H9 (cell line): ENCODE measurements at regions not wholly inside any gene's neighbourhood (a gene's known extent, or its start where the extent isn't known, plus 50 kb on each side); places are given as distances from the start of the nearest gene placed in this dataset.
A peak's percentile ranks its signal among the peaks of the same experiment; 100 is the strongest.

ENCODE experiments used
- DNase-seq: peaks from one replicate; pipeline ENCODE4 v3.0.0-alpha.2; 2017
- H2AFZ ChIP-seq: one replicate; pipeline ENCODE4 v1.6.1; 2013; ENCODE audit warnings: mild to moderate bottlenecking, low read length, control low read depth, moderate library complexity
- H2AK5ac ChIP-seq: 2 replicates; pipeline ENCODE4 v1.6.1; 2013; ENCODE audit warnings: low read length, control low read depth, mixed read lengths; ENCODE audit not compliant: insufficient read length
- H2BK120ac ChIP-seq: one replicate; pipeline ENCODE4 v1.6.1; 2013; ENCODE audit warnings: low read depth, mild to moderate bottlenecking, low read length, control low read depth, inconsistent platforms; ENCODE audit not compliant: poor library complexity, severe bottlenecking
- H2BK12ac ChIP-seq: 2 replicates; pipeline ENCODE4 v1.6.1; 2013; ENCODE audit warnings: low read length, control low read depth, mixed read lengths, low read depth; ENCODE audit not compliant: insufficient read length
- H2BK15ac ChIP-seq: 2 replicates; pipeline ENCODE4 v1.6.1; 2013; ENCODE audit warnings: low read depth, low read length, control low read depth
- H2BK20ac ChIP-seq: one replicate; pipeline ENCODE4 v1.6.1; 2013; ENCODE audit warnings: low read depth, mild to moderate bottlenecking, low read length, control low read depth, inconsistent platforms; ENCODE audit not compliant: poor library complexity, severe bottlenecking
- H2BK5ac ChIP-seq: 2 replicates; pipeline ENCODE4 v1.6.1; 2013; ENCODE audit warnings: low read length, control low read depth, mixed read lengths; ENCODE audit not compliant: insufficient read length
- H3K14ac ChIP-seq: 2 replicates; pipeline ENCODE4 v1.6.1; 2013; ENCODE audit warnings: low read length, control low read depth; ENCODE audit not compliant: insufficient read depth
- H3K18ac ChIP-seq: 2 replicates; pipeline ENCODE4 v1.6.1; 2013; ENCODE audit warnings: low read depth, mild to moderate bottlenecking, mixed read lengths, low read length, control low read depth; ENCODE audit not compliant: insufficient read length
- H3K23ac ChIP-seq: 2 replicates; pipeline ENCODE4 v1.6.1; 2013; ENCODE audit warnings: low read length, control low read depth, mixed read lengths, low read depth; ENCODE audit not compliant: insufficient read length
- H3K23me2 ChIP-seq: 2 replicates; pipeline ENCODE4 v1.6.1; 2013; ENCODE audit warnings: low read depth, mild to moderate bottlenecking, mixed read lengths, low read length, control low read depth; ENCODE audit not compliant: insufficient read length, poor library complexity, severe bottlenecking
- H3K27ac ChIP-seq: 2 replicates; pipeline ENCODE4 v1.5.1; 2013; ENCODE audit warnings: low read length, control low read depth, mixed read lengths, low read depth; ENCODE audit not compliant: insufficient read length
- H3K27me3 ChIP-seq: 2 replicates; pipeline ENCODE4 v1.6.1; 2013; ENCODE audit warnings: low read length, control low read depth, inconsistent platforms; ENCODE audit not compliant: insufficient read depth
- H3K4ac ChIP-seq: 2 replicates; pipeline ENCODE4 v1.6.1; 2013; ENCODE audit warnings: low read depth, mild to moderate bottlenecking, control low read depth, inconsistent platforms, low read length, moderate library complexity
- H3K4me1 ChIP-seq: 2 replicates; pipeline ENCODE4 v1.6.1; 2013; ENCODE audit warnings: low read length, control low read depth, inconsistent platforms; ENCODE audit not compliant: insufficient read depth
- H3K4me2 ChIP-seq: 2 replicates; pipeline ENCODE4 v1.6.1; 2013; ENCODE audit warnings: low read length, control low read depth, mixed read lengths; ENCODE audit not compliant: insufficient read length, insufficient read depth
- H3K56ac ChIP-seq: 2 replicates; pipeline ENCODE4 v1.6.1; 2013; ENCODE audit warnings: low read depth, mild to moderate bottlenecking, mixed read lengths, low read length, control low read depth; ENCODE audit not compliant: insufficient read length
- H3K79me1 ChIP-seq: 2 replicates; pipeline ENCODE4 v1.6.1; 2013; ENCODE audit warnings: low read depth, mild to moderate bottlenecking, moderate library complexity, low read length, control low read depth, inconsistent platforms; ENCODE audit not compliant: insufficient read depth, poor library complexity, severe bottlenecking
- H3K79me2 ChIP-seq: 2 replicates; pipeline ENCODE4 v1.6.1; 2013; ENCODE audit warnings: low read length, control low read depth, inconsistent platforms; ENCODE audit not compliant: insufficient read depth
- H3K9ac ChIP-seq: 2 replicates; pipeline ENCODE4 v1.6.1; 2013; ENCODE audit warnings: low read length, control low read depth, mixed read lengths; ENCODE audit not compliant: insufficient read length; ENCODE audit errors: extremely low read depth
- H3K9me3 ChIP-seq: one replicate; pipeline ENCODE4 v1.6.1; 2013; ENCODE audit warnings: low read depth, low read length, inconsistent platforms; ENCODE audit not compliant: control insufficient read depth
- H3T11ph ChIP-seq: one replicate; pipeline ENCODE4 v1.6.1; 2013; ENCODE audit warnings: mild to moderate bottlenecking, low read length, control low read depth, inconsistent platforms
- H4K20me1 ChIP-seq: one replicate; pipeline ENCODE4 v1.6.1; 2013; ENCODE audit not compliant: control insufficient read depth, insufficient read length, insufficient read depth
- H4K5ac ChIP-seq: 2 replicates; pipeline ENCODE4 v1.6.1; 2013; ENCODE audit warnings: low read depth, mild to moderate bottlenecking, mixed read lengths, low read length, control low read depth; ENCODE audit not compliant: insufficient read length
- H4K8ac ChIP-seq: replicated peaks from 2 replicates; pipeline ENCODE4 v1.6.1; 2013; ENCODE audit warnings: low read length, control low read depth, mixed read lengths, low read depth; ENCODE audit not compliant: insufficient read length
- H4K91ac ChIP-seq: 2 replicates; pipeline ENCODE4 v1.6.1; 2013; ENCODE audit warnings: low read depth, mild to moderate bottlenecking, moderate library complexity, mixed read lengths, low read length, control low read depth; ENCODE audit not compliant: insufficient read length
- H3K27ac Mint-ChIP-seq, 3 experiments: 2 replicates in 2 of 3; 3 replicates in 1 of 3; pipeline ENCODE4 v1.8.0; 2020 to 2021; ENCODE audit warnings: mixed read lengths in 3 of 3, mild to moderate bottlenecking in 1 of 3, moderate library complexity in 1 of 3
- H3K27me3 Mint-ChIP-seq: 2 replicates; pipeline ENCODE4 v1.8.0; 2021; ENCODE audit warnings: low read depth, mild to moderate bottlenecking, moderate library complexity, mixed read lengths
- H3K36me3 Mint-ChIP-seq, 3 experiments: 2 replicates in 2 of 3; 3 replicates in 1 of 3; pipeline ENCODE4 v1.8.0; 2020 to 2021; ENCODE audit warnings: low read depth in 3 of 3, mixed read lengths in 3 of 3; ENCODE audit not compliant: insufficient read depth in 1 of 3
- H3K4me1 Mint-ChIP-seq, 2 experiments: 2 replicates each; pipeline ENCODE4 v1.8.0; 2020; ENCODE audit warnings: mixed read lengths in 2 of 2
- H3K4me3 Mint-ChIP-seq, 2 experiments: 2 replicates in 1 of 2; 3 replicates in 1 of 2; pipeline ENCODE4 v1.8.0; 2020 to 2021; ENCODE audit warnings: mild to moderate bottlenecking in 2 of 2, mixed read lengths in 2 of 2, moderate library complexity in 1 of 2
- H3K9me3 Mint-ChIP-seq, 2 experiments: 2 replicates in 1 of 2; 3 replicates in 1 of 2; pipeline ENCODE4 v1.8.0; 2020; ENCODE audit warnings: mild to moderate bottlenecking in 2 of 2, mixed read lengths in 2 of 2, moderate library complexity in 1 of 2
- WGBS: extraction: QIAGEN DNeasy Blood & Tissue Kit; methylation state at CpG from one replicate; pipeline ENCODE4 v1.1.7; 2013; ENCODE audit warnings: missing lambda C conversion rate, low lambda C conversion rate, mixed read lengths; ENCODE audit not compliant: insufficient read length; ENCODE audit errors: extremely low coverage; 5-methylcytosine and 5-hydroxymethylcytosine counted together
- TF ChIP-seq, protein P1 (sequence below): fragments of 200-600 bp; sonication (generic); conservative IDR thresholded peaks from 3 replicates; pipeline ENCODE4 v1.8.0; 2021; ENCODE audit warnings: antibody characterized with exemption, mild to moderate bottlenecking

GRCh38 chr2:64337314-64337713, 116.6 kb upstream of the LGALSL start:
- H4K5ac ChIP-seq = no peak overlapping the region
- no peak overlapping the region for H4K91ac ChIP-seq
- H3K4me2 ChIP-seq = no peak overlapping the region
- no peak overlapping the region for H4K8ac ChIP-seq
- no peaks in the 10 kb centered on the region for H3K23me2 ChIP-seq
- no CpG with 5 or more reads among the region's 3 CpGs for WGBS
- no peaks in the 10 kb centered on the region for H3K9me3 ChIP-seq
- H3T11ph ChIP-seq = no peak overlapping the region
- Mint-ChIP-seq H3K9me3 (no peaks in the 10 kb centered on the region; a peak in 1 of 5 replicates), H3K27me3 (no peaks in the 10 kb centered on the region; the same call in 1 of the 2 replicates), H3K4me3 (no peak overlapping the region), H3K36me3 (0 out of 7 replicates have a peak, but pooled peaks cover 0 to 7% (median 0%) of the 10 kb centered on the region in 3 experiments), H3K4me1 (peaks cover 10 to 14% of the 10 kb centered on the region in 2 experiments), H3K27ac (no peak overlapping the region)
- no peak overlapping the region for H2AFZ ChIP-seq
- H2BK120ac ChIP-seq = no peak overlapping the region
- no peak overlapping the region for H2BK5ac ChIP-seq
- H3K79me1 ChIP-seq = no peaks in the 10 kb centered on the region
- H4K20me1 ChIP-seq = no peaks in the 10 kb centered on the region
- no peak overlapping the region for H3K56ac ChIP-seq
- no peak overlapping the region for H3K14ac ChIP-seq
- H3K4me1 ChIP-seq = peaks cover 4% of the 10 kb centered on the region; the same call in 1 of the 2 replicates
- H2AK5ac ChIP-seq = no peak overlapping the region
- no peak overlapping the region for H3K23ac ChIP-seq
- H3K27ac ChIP-seq = no peak overlapping the region
- no peak overlapping the region for H2BK15ac ChIP-seq
- no peak for DNase-seq
- no peaks in the 10 kb centered on the region for H3K27me3 ChIP-seq
- no peak overlapping the region for H2BK12ac ChIP-seq
- H3K18ac ChIP-seq = no peak overlapping the region
- TF ChIP-seq, protein P1, sequence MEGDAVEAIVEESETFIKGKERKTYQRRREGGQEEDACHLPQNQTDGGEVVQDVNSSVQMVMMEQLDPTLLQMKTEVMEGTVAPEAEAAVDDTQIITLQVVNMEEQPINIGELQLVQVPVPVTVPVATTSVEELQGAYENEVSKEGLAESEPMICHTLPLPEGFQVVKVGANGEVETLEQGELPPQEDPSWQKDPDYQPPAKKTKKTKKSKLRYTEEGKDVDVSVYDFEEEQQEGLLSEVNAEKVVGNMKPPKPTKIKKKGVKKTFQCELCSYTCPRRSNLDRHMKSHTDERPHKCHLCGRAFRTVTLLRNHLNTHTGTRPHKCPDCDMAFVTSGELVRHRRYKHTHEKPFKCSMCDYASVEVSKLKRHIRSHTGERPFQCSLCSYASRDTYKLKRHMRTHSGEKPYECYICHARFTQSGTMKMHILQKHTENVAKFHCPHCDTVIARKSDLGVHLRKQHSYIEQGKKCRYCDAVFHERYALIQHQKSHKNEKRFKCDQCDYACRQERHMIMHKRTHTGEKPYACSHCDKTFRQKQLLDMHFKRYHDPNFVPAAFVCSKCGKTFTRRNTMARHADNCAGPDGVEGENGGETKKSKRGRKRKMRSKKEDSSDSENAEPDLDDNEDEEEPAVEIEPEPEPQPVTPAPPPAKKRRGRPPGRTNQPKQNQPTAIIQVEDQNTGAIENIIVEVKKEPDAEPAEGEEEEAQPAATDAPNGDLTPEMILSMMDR = peak; percentile 19; the same call in 2 of the 3 replicates
- H3K4ac ChIP-seq = no peak overlapping the region
- no peaks in the 10 kb centered on the region for H3K79me2 ChIP-seq
- H2BK20ac ChIP-seq = no peak overlapping the region
- no peak overlapping the region for H3K9ac ChIP-seq
